ENCODE measurements at regions not wholly inside any gene's neighbourhood (a gene's known extent, or its start where the extent isn't known, plus 50 kb on each side); places are given as distances from the start of the nearest gene placed in this dataset.

GRCh38 chr18:5744659-5745058 lies 150.7 kb downstream of the TMEM200C start:
- 77 to 79% methylated on average over 3 of the region's 3 CpGs for WGBS, 2 donors
- no peaks in the 10 kb centered on the region for H3K4me1 ChIP-seq
- no peaks in the 10 kb centered on the region for H3K36me3 ChIP-seq
- H3K27me3 ChIP-seq, result no peaks in the 10 kb centered on the region
- no peak for TF ChIP-seq EP300 (IDR thresholded peaks at IDR 0.05)
- no peak for TF ChIP-seq POLR2A (IDR thresholded peaks at IDR 0.05)
- no peak for TF ChIP-seq CTCF (IDR thresholded peaks at IDR 0.05)
- no peak for DNase-seq (ENCODE audit: low spot score in 2 of 2)
- H3K4me3 ChIP-seq, result no peak overlapping the region
- no peaks in the 10 kb centered on the region for H3K9me3 ChIP-seq
- H3K27ac ChIP-seq, result no peak overlapping the region

- no peak for DNase-seq (ENCODE audit: low spot score in 2 of 2)
- H3K9me3 ChIP-seq, result no peaks in the 10 kb centered on the region
- no peak overlapping the region for H3K27ac ChIP-seq
- H3K4me1 ChIP-seq, result no peaks in the 10 kb centered on the region
- TF ChIP-seq EP300 (IDR thresholded peaks at IDR 0.05), result no peak
- no peak for TF ChIP-seq CTCF (IDR thresholded peaks at IDR 0.05)
- no peak for TF ChIP-seq POLR2A (IDR thresholded peaks at IDR 0.05)
- H3K36me3 ChIP-seq, result no peaks in the 10 kb centered on the region
- H3K27me3 ChIP-seq, result no peaks in the 10 kb centered on the region
- 81 to 85% methylated on average over 4 of the region's 4 CpGs for WGBS, 2 donors
- H3K4me3 ChIP-seq, result no peak overlapping the region
Measured at GRCh38 chr18:5738526-5738925, 156.8 kb downstream of the TMEM200C start.

- no peak for DNase-seq (ENCODE audit: low spot score in 2 of 2)
- H3K4me3 ChIP-seq, result no peak overlapping the region
- H3K27me3 ChIP-seq, result no peaks in the 10 kb centered on the region
- TF ChIP-seq POLR2A (IDR thresholded peaks at IDR 0.05) (no peak), CTCF (IDR thresholded peaks at IDR 0.05) (no peak), EP300 (IDR thresholded peaks at IDR 0.05) (no peak)
- 94 to 95% methylated on average over 7 of the region's 7 CpGs for WGBS, 2 donors
- no peaks in the 10 kb centered on the region for H3K9me3 ChIP-seq
- no peaks in the 10 kb centered on the region for H3K36me3 ChIP-seq
- no peaks in the 10 kb centered on the region for H3K4me1 ChIP-seq
- no peak overlapping the region for H3K27ac ChIP-seq
Measured at GRCh38 chr18:5732318-5732717, 163.0 kb downstream of the TMEM200C start.

GRCh38 chr18:5729983-5730699 lies 165.2 kb downstream of the TMEM200C start:
- TF ChIP-seq CTCF (IDR thresholded peaks at IDR 0.05) (no peak), POLR2A (IDR thresholded peaks at IDR 0.05) (no peak), EP300 (IDR thresholded peaks at IDR 0.05) (no peak)
- H3K27me3 ChIP-seq, result no peaks in the 10 kb centered on the region

GRCh38 chr18:5728531-5728930 lies 166.8 kb downstream of the TMEM200C start:
- H3K27ac ChIP-seq, result no peak overlapping the region
- no peaks in the 10 kb centered on the region for H3K4me1 ChIP-seq
- no peaks in the 10 kb centered on the region for H3K27me3 ChIP-seq
- no peak overlapping the region for H3K4me3 ChIP-seq
- no peak for DNase-seq (ENCODE audit: low spot score in 2 of 2)
- no peaks in the 10 kb centered on the region for H3K36me3 ChIP-seq
- TF ChIP-seq CTCF (IDR thresholded peaks at IDR 0.05), result no peak
- no peaks in the 10 kb centered on the region for H3K9me3 ChIP-seq
- WGBS, 2 donors, result 33 to 37% methylated on average over 5 of the region's 5 CpGs

More at GRCh38 chr18:5729983-5730699, 165.2 kb downstream of the TMEM200C start:
- H3K4me3 ChIP-seq, result no peak overlapping the region
- peak; percentile 23 for DNase-seq (ENCODE audit: low spot score in 2 of 2)
- no peaks in the 10 kb centered on the region for H3K36me3 ChIP-seq
- H3K4me1 ChIP-seq, result no peaks in the 10 kb centered on the region
- H3K27ac ChIP-seq, result no peak overlapping the region
- no peaks in the 10 kb centered on the region for H3K9me3 ChIP-seq
- 56 to 60% methylated on average over 6 of the region's 6 CpGs for WGBS, 2 donors

Measured in tibial nerve (tissue), 4 donors.